ENCODE measurements at regions not wholly inside any gene's neighbourhood (a gene's known extent, or its start where the extent isn't known, plus 50 kb on each side); places are given as distances from the start of the nearest gene placed in this dataset.

DNA sequence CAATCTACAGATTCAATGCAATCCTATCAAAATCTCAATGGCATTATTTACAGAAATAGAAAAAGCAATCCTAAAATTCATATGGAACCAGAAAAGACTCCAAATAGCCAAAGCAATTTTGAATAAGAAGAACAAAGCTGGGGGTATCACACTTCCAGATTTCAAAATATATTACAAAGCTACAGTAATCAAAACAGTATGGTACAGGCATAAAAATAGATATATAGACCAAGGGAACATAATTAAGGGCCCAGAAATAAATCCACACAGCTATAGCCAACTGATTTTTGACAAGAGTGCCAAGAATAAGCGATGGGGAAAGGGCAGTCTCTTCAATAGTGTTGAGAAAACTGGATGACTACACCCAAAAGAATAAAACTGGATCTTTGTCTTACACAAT is 251.9 kb upstream of the FOXK1 start:
- peaks cover 11% of the 10 kb centered on the region for H3K9me3 ChIP-seq (ENCODE audit: control insufficient read depth, insufficient read depth, low read depth, low read length)
- no peak overlapping the region for H3K4me3 ChIP-seq (ENCODE audit: low read depth in 2 of 2, low read length in 2 of 2)
- no peak overlapping the region for H3K27ac ChIP-seq (ENCODE audit: low read length)
- ATAC-seq (no peak), DNase-seq (ENCODE audit: low read depth, low spot score) (no peak)
- peaks cover 14% of the 10 kb centered on the region for H3K27me3 ChIP-seq (ENCODE audit: control insufficient read depth, insufficient read depth, low read length)
- in situ Hi-C loops (cut with HindIII; ENCODE audit: low pct_unique_long_range_greater_than_20kb, low sequenced_read_pairs) (no loop called here), intact Hi-C loops (cut with micrococcal nuclease; ENCODE audit: unreplicated experiment) (no loop called here)
- TF ChIP-seq TCF7L2 (IDR thresholded peaks at IDR 0.05; ENCODE audit: low read depth, low read length), result no peak
- TF ChIP-seq, protein P1, sequence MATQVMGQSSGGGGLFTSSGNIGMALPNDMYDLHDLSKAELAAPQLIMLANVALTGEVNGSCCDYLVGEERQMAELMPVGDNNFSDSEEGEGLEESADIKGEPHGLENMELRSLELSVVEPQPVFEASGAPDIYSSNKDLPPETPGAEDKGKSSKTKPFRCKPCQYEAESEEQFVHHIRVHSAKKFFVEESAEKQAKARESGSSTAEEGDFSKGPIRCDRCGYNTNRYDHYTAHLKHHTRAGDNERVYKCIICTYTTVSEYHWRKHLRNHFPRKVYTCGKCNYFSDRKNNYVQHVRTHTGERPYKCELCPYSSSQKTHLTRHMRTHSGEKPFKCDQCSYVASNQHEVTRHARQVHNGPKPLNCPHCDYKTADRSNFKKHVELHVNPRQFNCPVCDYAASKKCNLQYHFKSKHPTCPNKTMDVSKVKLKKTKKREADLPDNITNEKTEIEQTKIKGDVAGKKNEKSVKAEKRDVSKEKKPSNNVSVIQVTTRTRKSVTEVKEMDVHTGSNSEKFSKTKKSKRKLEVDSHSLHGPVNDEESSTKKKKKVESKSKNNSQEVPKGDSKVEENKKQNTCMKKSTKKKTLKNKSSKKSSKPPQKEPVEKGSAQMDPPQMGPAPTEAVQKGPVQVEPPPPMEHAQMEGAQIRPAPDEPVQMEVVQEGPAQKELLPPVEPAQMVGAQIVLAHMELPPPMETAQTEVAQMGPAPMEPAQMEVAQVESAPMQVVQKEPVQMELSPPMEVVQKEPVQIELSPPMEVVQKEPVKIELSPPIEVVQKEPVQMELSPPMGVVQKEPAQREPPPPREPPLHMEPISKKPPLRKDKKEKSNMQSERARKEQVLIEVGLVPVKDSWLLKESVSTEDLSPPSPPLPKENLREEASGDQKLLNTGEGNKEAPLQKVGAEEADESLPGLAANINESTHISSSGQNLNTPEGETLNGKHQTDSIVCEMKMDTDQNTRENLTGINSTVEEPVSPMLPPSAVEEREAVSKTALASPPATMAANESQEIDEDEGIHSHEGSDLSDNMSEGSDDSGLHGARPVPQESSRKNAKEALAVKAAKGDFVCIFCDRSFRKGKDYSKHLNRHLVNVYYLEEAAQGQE (IDR thresholded peaks at IDR 0.05; ENCODE audit: insufficient read depth in 1 of 2, low read depth in 2 of 2, low read length in 1 of 2), result no peak
- TF ChIP-seq, protein P2, sequence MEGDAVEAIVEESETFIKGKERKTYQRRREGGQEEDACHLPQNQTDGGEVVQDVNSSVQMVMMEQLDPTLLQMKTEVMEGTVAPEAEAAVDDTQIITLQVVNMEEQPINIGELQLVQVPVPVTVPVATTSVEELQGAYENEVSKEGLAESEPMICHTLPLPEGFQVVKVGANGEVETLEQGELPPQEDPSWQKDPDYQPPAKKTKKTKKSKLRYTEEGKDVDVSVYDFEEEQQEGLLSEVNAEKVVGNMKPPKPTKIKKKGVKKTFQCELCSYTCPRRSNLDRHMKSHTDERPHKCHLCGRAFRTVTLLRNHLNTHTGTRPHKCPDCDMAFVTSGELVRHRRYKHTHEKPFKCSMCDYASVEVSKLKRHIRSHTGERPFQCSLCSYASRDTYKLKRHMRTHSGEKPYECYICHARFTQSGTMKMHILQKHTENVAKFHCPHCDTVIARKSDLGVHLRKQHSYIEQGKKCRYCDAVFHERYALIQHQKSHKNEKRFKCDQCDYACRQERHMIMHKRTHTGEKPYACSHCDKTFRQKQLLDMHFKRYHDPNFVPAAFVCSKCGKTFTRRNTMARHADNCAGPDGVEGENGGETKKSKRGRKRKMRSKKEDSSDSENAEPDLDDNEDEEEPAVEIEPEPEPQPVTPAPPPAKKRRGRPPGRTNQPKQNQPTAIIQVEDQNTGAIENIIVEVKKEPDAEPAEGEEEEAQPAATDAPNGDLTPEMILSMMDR (IDR thresholded peaks at IDR 0.05), result no peak
- TF ChIP-seq SIN3A (IDR thresholded peaks at IDR 0.05; ENCODE audit: borderline replicate concordance, insufficient read depth, low read depth, low read length), result no peak
- TF ChIP-seq POLR2AphosphoS5 (IDR thresholded peaks at IDR 0.05; ENCODE audit: low read depth, low read length), result no peak
- BruUV-seq (replicated peaks), result no TSS peak
- ChIA-PET POLR2A (interaction anchor here (0.6 kb wide), 1 partner anchor 277 kb away, joined by 3 read pairs; no protein-coding TSS in a partner anchor), CTCF (no interaction called here)
- no peaks in the 10 kb centered on the region for H3K36me3 ChIP-seq (ENCODE audit: control insufficient read depth, insufficient read depth, low read length)
- H3K4me1 ChIP-seq (ENCODE audit: control insufficient read depth, insufficient read depth, low read length), result no peaks in the 10 kb centered on the region

DNA sequence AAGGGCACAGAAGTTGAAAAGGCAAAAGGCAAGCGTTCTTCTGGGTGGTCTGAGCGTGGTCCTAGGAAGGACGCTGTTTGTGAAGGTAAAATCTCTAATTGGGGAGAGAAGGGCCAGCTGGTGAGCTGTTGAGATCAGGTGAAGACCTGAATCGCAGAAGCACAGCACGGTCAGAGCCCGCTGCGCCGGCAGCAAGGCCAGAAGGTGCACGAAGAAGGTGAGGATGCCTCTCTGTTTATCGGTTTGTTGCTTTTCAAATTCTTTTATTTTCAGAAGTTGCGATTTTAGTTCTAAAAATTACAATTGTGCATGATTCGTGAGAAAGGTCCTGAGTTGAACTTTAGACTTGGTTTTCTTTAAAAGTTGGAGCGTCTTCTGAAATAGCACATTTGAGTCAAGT is 247.8 kb upstream of the FOXK1 start:
- DNase-seq (ENCODE audit: low read depth, low spot score) (no peak), ATAC-seq (no peak)
- ChIA-PET POLR2A (interaction anchor here (0.6 to 1.0 kb wide), 2 partner anchors 19 to 24 kb away, joined by 3 to 5 read pairs; no protein-coding TSS in a partner anchor), CTCF (no interaction called here)
- Histone ChIP-seq H3K4me1 (ENCODE audit: control insufficient read depth, insufficient read depth, low read length) (no peaks in the 10 kb centered on the region), H3K9me3 (ENCODE audit: control insufficient read depth, insufficient read depth, low read depth, low read length) (peaks cover 11% of the 10 kb centered on the region), H3K27ac (ENCODE audit: low read length) (no peak overlapping the region), H3K27me3 (ENCODE audit: control insufficient read depth, insufficient read depth, low read length) (peaks cover 51% of the 10 kb centered on the region), H3K36me3 (ENCODE audit: control insufficient read depth, insufficient read depth, low read length) (no peaks in the 10 kb centered on the region), H3K4me3 (ENCODE audit: low read depth in 2 of 2, low read length in 2 of 2) (no peak overlapping the region)
- TF ChIP-seq, protein P2 (IDR thresholded peaks at IDR 0.05), result no peak
- TF ChIP-seq SIN3A (IDR thresholded peaks at IDR 0.05; ENCODE audit: borderline replicate concordance, insufficient read depth, low read depth, low read length), result no peak
- no peak for TF ChIP-seq TCF7L2 (IDR thresholded peaks at IDR 0.05; ENCODE audit: low read depth, low read length)
- TF ChIP-seq POLR2AphosphoS5 (IDR thresholded peaks at IDR 0.05; ENCODE audit: low read depth, low read length), result no peak
- TF ChIP-seq, protein P1 (IDR thresholded peaks at IDR 0.05; ENCODE audit: insufficient read depth in 1 of 2, low read depth in 2 of 2, low read length in 1 of 2), result no peak
- BruUV-seq (replicated peaks), result no TSS peak
- intact Hi-C loops (cut with micrococcal nuclease; ENCODE audit: unreplicated experiment) (no loop called here), in situ Hi-C loops (cut with HindIII; ENCODE audit: low pct_unique_long_range_greater_than_20kb, low sequenced_read_pairs) (no loop called here)

Measured in Panc1 (cell line).